ENCODE measurements at regions not wholly inside any gene's neighbourhood (a gene's known extent, or its start where the extent isn't known, plus 50 kb on each side); places are given as distances from the start of the nearest gene placed in this dataset.

DNA sequence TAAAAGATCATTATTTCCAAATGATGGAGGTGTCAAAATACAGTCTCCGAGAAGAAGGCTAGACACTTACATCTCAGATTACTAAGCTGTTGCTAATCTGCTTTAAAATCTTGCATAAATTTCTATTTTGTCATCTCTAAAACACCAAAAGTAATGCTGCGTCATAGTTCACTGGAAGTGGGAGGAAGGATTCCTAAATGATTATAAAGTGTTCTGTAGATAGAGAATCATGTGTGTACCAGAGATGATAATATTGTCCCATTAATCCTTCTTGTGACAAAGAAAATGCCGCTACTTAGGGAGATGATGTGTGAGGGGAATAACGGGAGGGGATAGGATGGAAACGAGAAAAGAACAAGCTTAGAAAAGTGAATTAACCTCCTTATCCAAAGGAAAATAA is 268.6 kb downstream of the JRKL start:
- Histone ChIP-seq H2AFZ (ENCODE audit: low read depth) (no peak overlapping the region), H3K79me2 (ENCODE audit: insufficient read depth) (no peaks in the 10 kb centered on the region), H4K20me1 (ENCODE audit: insufficient read depth) (no peaks in the 10 kb centered on the region), H3K9me3 (no peaks in the 10 kb centered on the region), H3F3A (replicated peaks; ENCODE audit: insufficient read depth) (no peaks in the 10 kb centered on the region), H3K4me3 (ENCODE audit: low read depth in 2 of 2, low read length in 1 of 2) (no peak overlapping the region), H3K9me2 (no peaks in the 10 kb centered on the region), H3K36me3 (replicated peaks in 1 of 2; ENCODE audit: control insufficient read depth in 1 of 2, insufficient read depth in 2 of 2, low read length in 1 of 2) (no peaks in the 10 kb centered on the region), H3K27ac (ENCODE audit: low read depth in 2 of 2, low read length in 1 of 2) (no peak overlapping the region), H3K4me1 (ENCODE audit: control insufficient read depth in 1 of 2, insufficient read depth in 2 of 2, low read depth in 1 of 2, low read length in 1 of 2) (no peaks in the 10 kb centered on the region; a peak in 1 of 4 replicates), H3K27me3 (ENCODE audit: insufficient read depth) (no peaks in the 10 kb centered on the region), H3K9ac (no peak overlapping the region), H3K4me2 (no peak overlapping the region)
- CTCF ChIA-PET = interaction anchor here (1.3 to 1.4 kb wide), 2 partner anchors 10 to 14 kb away, joined by 4 read pairs; no protein-coding TSS in a partner anchor
- no peak for DNase-seq
- TF ChIP-seq TEAD4 (IDR thresholded peaks at IDR 0.05; ENCODE audit: borderline replicate concordance, insufficient read depth) = no peak
- POLR2A ChIA-PET = no interaction called here
- 55% methylated on average over 5 of the region's 5 CpGs for WGBS (ENCODE audit: low lambda C conversion rate)

DNA sequence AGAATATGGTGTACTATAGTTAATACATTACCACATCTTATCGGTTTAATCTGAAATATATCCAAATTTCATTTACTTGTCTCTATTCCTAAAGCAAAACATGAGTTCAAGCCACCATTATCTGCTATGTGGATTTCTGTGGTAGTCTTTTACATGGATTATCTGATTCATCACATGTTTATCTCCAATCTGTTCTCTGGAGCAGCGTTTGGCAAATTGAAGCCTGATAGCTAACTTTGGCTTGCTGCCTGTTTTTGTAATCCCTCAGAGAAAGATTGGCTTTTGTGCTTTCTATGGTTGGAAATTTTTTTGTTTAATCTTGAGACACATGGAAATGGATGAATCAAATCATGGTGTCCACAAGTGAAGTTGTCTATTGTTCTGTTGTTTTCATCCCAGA is 274.3 kb downstream of the JRKL start:
- TF ChIP-seq, protein P1, sequence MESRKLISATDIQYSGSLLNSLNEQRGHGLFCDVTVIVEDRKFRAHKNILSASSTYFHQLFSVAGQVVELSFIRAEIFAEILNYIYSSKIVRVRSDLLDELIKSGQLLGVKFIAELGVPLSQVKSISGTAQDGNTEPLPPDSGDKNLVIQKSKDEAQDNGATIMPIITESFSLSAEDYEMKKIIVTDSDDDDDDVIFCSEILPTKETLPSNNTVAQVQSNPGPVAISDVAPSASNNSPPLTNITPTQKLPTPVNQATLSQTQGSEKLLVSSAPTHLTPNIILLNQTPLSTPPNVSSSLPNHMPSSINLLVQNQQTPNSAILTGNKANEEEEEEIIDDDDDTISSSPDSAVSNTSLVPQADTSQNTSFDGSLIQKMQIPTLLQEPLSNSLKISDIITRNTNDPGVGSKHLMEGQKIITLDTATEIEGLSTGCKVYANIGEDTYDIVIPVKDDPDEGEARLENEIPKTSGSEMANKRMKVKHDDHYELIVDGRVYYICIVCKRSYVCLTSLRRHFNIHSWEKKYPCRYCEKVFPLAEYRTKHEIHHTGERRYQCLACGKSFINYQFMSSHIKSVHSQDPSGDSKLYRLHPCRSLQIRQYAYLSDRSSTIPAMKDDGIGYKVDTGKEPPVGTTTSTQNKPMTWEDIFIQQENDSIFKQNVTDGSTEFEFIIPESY (IDR thresholded peaks at IDR 0.05; ENCODE audit: borderline replicate concordance, low read depth) = no peak
- TF ChIP-seq, protein P2, sequence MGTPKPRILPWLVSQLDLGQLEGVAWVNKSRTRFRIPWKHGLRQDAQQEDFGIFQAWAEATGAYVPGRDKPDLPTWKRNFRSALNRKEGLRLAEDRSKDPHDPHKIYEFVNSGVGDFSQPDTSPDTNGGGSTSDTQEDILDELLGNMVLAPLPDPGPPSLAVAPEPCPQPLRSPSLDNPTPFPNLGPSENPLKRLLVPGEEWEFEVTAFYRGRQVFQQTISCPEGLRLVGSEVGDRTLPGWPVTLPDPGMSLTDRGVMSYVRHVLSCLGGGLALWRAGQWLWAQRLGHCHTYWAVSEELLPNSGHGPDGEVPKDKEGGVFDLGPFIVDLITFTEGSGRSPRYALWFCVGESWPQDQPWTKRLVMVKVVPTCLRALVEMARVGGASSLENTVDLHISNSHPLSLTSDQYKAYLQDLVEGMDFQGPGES (IDR thresholded peaks at IDR 0.05; ENCODE audit: low read depth, low read length) = no peak
- TF ChIP-seq EP300 (IDR thresholded peaks at IDR 0.05; ENCODE audit: borderline replicate concordance in 1 of 2, low read depth in 1 of 2, low read length in 1 of 2) = peak in 1 of 2 experiments; percentile 31; a peak in 1 of 4 replicates
- TF ChIP-seq GATA2 (CRISPR knock-in tag; IDR thresholded peaks at IDR 0.05) = peak; percentile 68
- no peak for TF ChIP-seq MXI1 (IDR thresholded peaks at IDR 0.05; ENCODE audit: low read depth, low read length)
- no peak overlapping the region for H3K9ac ChIP-seq
- H3K9me2 ChIP-seq = no peaks in the 10 kb centered on the region
- H3K9me3 ChIP-seq = no peaks in the 10 kb centered on the region
- no peak overlapping the region for H3K4me2 ChIP-seq
- DNase-seq = no peak
- CTCF ChIA-PET = interaction anchor here (1.4 kb wide), 1 partner anchor 199 kb away, joined by 5 read pairs; no protein-coding TSS in a partner anchor
- no peak overlapping the region for H2AFZ ChIP-seq (ENCODE audit: low read depth)
- no peaks in the 10 kb centered on the region for H3K79me2 ChIP-seq (ENCODE audit: insufficient read depth)
- 3% methylated on average over 2 of the region's 2 CpGs for WGBS (ENCODE audit: low lambda C conversion rate)
- no peaks in the 10 kb centered on the region for H4K20me1 ChIP-seq (ENCODE audit: insufficient read depth)
- no peaks in the 10 kb centered on the region; a peak in 1 of 4 replicates for H3K4me1 ChIP-seq (ENCODE audit: control insufficient read depth in 1 of 2, insufficient read depth in 2 of 2, low read depth in 1 of 2, low read length in 1 of 2)
- H3K4me3 ChIP-seq (ENCODE audit: low read depth in 2 of 2, low read length in 1 of 2) = no peak overlapping the region
- POLR2A ChIA-PET = no interaction called here
- no peak overlapping the region for H3K27ac ChIP-seq (ENCODE audit: low read depth in 2 of 2, low read length in 1 of 2)
- no peaks in the 10 kb centered on the region for H3K36me3 ChIP-seq (replicated peaks in 1 of 2; ENCODE audit: control insufficient read depth in 1 of 2, insufficient read depth in 2 of 2, low read length in 1 of 2)
- no peaks in the 10 kb centered on the region for H3K27me3 ChIP-seq (ENCODE audit: insufficient read depth)
- H3F3A ChIP-seq (replicated peaks; ENCODE audit: insufficient read depth) = no peaks in the 10 kb centered on the region

All from SK-N-SH (cell line).